Hepatocyte (in vitro differentiated cells): ENCODE measurements at regions not wholly inside any gene's neighbourhood (a gene's known extent, or its start where the extent isn't known, plus 50 kb on each side); places are given as distances from the start of the nearest gene placed in this dataset.

Experiments
- DNase-seq: peaks from one replicate; pipeline ENCODE4 v3.0.0-alpha.2; 2016; ENCODE audit warnings: low spot score
- H2AFZ ChIP-seq: fragments of 200-600 bp; sonication (generic); 2 replicates; pipeline ENCODE4 v1.6.0; 2016; ENCODE audit warnings: antibody characterized with exemption, mild to moderate bottlenecking
- H3K27ac ChIP-seq: fragments of 200-600 bp; sonication (generic); 2 replicates; pipeline ENCODE4 v1.5.1; 2016; ENCODE audit warnings: mild to moderate bottlenecking
- H3K27me3 ChIP-seq: fragments of 200-600 bp; sonication (generic); 2 replicates; pipeline ENCODE4 v1.6.1; 2016
- H3K36me3 ChIP-seq: fragments of 200-600 bp; sonication (generic); replicated peaks from 2 replicates; pipeline ENCODE4 v1.5.1; 2016; ENCODE audit warnings: low read depth; ENCODE audit not compliant: insufficient read depth
- H3K4me1 ChIP-seq: fragments of 200-600 bp; sonication (generic); 2 replicates; pipeline ENCODE4 v1.5.1; 2016; ENCODE audit warnings: mild to moderate bottlenecking, moderate library complexity; ENCODE audit not compliant: insufficient read depth
- H3K4me2 ChIP-seq: fragments of 200-600 bp; sonication (generic); 2 replicates; pipeline ENCODE4 v1.6.0; 2016
- H3K4me3 ChIP-seq: fragments of 200-600 bp; sonication (generic); 2 replicates; pipeline ENCODE4 v1.5.1; 2016; ENCODE audit warnings: mild to moderate bottlenecking
- H3K79me2 ChIP-seq: fragments of 200-600 bp; sonication (generic); 2 replicates; pipeline ENCODE4 v1.6.0; 2017; ENCODE audit warnings: mild to moderate bottlenecking
- H3K9me2 ChIP-seq: fragments of 200-600 bp; sonication (generic); replicated peaks from 2 replicates; pipeline ENCODE4 v1.6.0; 2017; ENCODE audit warnings: mild to moderate bottlenecking; ENCODE audit not compliant: insufficient read depth
- H3K9me3 ChIP-seq: fragments of 200-600 bp; sonication (generic); 2 replicates; pipeline ENCODE4 v1.5.1; 2016; ENCODE audit warnings: low read depth, mild to moderate bottlenecking
- H4K20me1 ChIP-seq: fragments of 200-600 bp; sonication (generic); 2 replicates; pipeline ENCODE4 v1.6.0; 2016; ENCODE audit warnings: mild to moderate bottlenecking; ENCODE audit not compliant: insufficient read depth, poor library complexity, severe bottlenecking
- EZH2 ChIP-seq: fragments of 200-600 bp; sonication (generic); IDR thresholded peaks from 2 replicates; pipeline ENCODE4 v1.6.1; 2016; ENCODE audit warnings: antibody characterized with exemption, mild to moderate bottlenecking, borderline replicate concordance
- EZH2phosphoT487 ChIP-seq: fragments of 200-600 bp; sonication (generic); IDR thresholded peaks from one replicate; pipeline ENCODE4 v1.6.1; 2018; ENCODE audit warnings: antibody characterized with exemption, mild to moderate bottlenecking, low read depth, moderate library complexity; ENCODE audit not compliant: unreplicated experiment, severe bottlenecking
- WGBS: methylation state at CpG from one replicate; pipeline ENCODE4 v1.1.6; 2016; ENCODE audit warnings: low lambda C conversion rate; ENCODE audit errors: missing lambda C conversion rate; 5-methylcytosine and 5-hydroxymethylcytosine counted together
- TF ChIP-seq, protein P1 (sequence below): fragments of 200-600 bp; sonication (generic); IDR thresholded peaks from 2 replicates; pipeline ENCODE4 v1.5.1; 2016; ENCODE audit warnings: antibody characterized with exemption, mild to moderate bottlenecking; ENCODE audit not compliant: poor library complexity

GRCh38 chr3:117263270-117263669, 553.7 kb downstream of the TUSC7 start:
- H2AFZ ChIP-seq: no peak overlapping the region
- no peaks in the 10 kb centered on the region for H3K9me3 ChIP-seq
- WGBS: 75% methylated on average over 3 of the region's 3 CpGs
- peaks cover 16% of the 10 kb centered on the region for H3K4me1 ChIP-seq
- H3K4me3 ChIP-seq: no peak overlapping the region
- H3K27me3 ChIP-seq: no peaks in the 10 kb centered on the region
- TF ChIP-seq, protein P1, sequence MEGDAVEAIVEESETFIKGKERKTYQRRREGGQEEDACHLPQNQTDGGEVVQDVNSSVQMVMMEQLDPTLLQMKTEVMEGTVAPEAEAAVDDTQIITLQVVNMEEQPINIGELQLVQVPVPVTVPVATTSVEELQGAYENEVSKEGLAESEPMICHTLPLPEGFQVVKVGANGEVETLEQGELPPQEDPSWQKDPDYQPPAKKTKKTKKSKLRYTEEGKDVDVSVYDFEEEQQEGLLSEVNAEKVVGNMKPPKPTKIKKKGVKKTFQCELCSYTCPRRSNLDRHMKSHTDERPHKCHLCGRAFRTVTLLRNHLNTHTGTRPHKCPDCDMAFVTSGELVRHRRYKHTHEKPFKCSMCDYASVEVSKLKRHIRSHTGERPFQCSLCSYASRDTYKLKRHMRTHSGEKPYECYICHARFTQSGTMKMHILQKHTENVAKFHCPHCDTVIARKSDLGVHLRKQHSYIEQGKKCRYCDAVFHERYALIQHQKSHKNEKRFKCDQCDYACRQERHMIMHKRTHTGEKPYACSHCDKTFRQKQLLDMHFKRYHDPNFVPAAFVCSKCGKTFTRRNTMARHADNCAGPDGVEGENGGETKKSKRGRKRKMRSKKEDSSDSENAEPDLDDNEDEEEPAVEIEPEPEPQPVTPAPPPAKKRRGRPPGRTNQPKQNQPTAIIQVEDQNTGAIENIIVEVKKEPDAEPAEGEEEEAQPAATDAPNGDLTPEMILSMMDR: no peak
- TF ChIP-seq EZH2phosphoT487 (no peak), EZH2 (no peak)
- H3K36me3 ChIP-seq: no peaks in the 10 kb centered on the region
- H4K20me1 ChIP-seq: no peaks in the 10 kb centered on the region
- H3K4me2 ChIP-seq: no peak overlapping the region
- H3K79me2 ChIP-seq: no peaks in the 10 kb centered on the region
- no peak overlapping the region for H3K27ac ChIP-seq
- no peaks in the 10 kb centered on the region for H3K9me2 ChIP-seq
- DNase-seq: no peak

DNA sequence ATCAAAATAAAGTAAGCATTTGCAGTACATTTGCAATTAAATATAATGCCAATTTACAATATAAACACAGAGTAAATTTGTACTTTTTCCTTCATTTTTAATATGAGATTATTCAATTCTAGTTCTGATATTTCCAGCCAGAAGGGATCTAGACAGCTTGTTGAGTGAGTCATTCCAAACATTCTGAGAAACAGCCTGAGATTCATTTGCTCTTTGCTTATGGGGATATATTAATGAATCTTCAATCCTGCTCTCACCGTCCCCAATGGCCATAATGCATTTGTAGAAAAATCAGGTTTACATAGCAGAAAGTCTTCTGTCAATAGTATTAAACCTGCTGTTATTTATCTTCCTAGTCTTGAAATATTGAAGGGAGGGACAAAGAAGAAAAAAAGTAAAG, 554.2 kb downstream of the TUSC7 start:
- H2AFZ ChIP-seq: no peak overlapping the region
- 81% methylated on average over 1 of the region's 1 CpG for WGBS
- H3K9me2 ChIP-seq: no peaks in the 10 kb centered on the region
- no peaks in the 10 kb centered on the region for H3K27me3 ChIP-seq
- no peaks in the 10 kb centered on the region for H3K9me3 ChIP-seq
- TF ChIP-seq EZH2phosphoT487 (no peak), EZH2 (no peak)
- TF ChIP-seq, protein P1: no peak
- H3K27ac ChIP-seq: no peak overlapping the region
- peaks cover 16% of the 10 kb centered on the region for H3K4me1 ChIP-seq
- H3K36me3 ChIP-seq: no peaks in the 10 kb centered on the region
- H4K20me1 ChIP-seq: no peaks in the 10 kb centered on the region
- H3K79me2 ChIP-seq: no peaks in the 10 kb centered on the region
- DNase-seq: no peak
- no peak overlapping the region for H3K4me3 ChIP-seq
- H3K4me2 ChIP-seq: no peak overlapping the region

DNA sequence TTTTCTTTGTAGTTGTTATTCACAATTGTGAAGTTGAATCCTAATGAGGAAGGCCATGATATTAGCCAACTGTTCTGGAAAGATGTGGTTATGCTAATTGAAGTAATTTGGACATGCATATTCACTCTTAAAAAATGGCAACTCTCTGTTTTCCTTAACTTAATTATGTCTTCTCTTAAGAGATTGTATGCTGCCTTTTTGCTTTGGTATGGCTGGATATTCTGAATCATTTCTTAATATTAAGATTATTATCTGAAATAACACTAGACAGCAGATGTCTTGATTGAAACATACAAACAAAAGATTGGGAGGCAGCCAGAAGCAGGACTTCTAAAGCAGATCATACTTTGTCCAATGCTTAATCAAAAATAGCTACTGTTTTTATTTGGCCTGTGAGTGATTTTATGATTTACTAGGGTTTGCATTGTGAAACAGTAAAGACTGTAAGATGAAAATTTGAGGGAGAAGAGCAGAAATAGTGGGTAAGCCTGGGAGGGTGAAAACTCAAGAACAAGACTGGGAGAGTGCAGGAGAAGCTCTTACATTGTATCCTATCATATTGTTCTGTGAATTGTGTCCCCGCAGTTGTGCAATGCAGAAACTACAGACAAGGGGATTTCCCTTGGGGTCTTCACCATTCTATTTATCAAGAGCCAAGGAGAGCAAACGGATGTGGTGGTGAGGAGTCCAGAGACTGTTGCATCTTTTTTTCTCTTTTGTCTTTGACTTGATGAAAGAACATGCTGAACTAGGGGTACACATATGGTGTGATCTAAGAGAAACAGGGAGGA, 554.8 kb downstream of the TUSC7 start:
- Histone ChIP-seq H3K9me2 (no peaks in the 10 kb centered on the region), H3K36me3 (no peaks in the 10 kb centered on the region), H3K79me2 (no peaks in the 10 kb centered on the region), H3K27ac (no peak overlapping the region), H3K4me3 (no peak overlapping the region), H2AFZ (no peak overlapping the region), H3K27me3 (no peaks in the 10 kb centered on the region), H3K4me2 (no peak overlapping the region), H4K20me1 (no peaks in the 10 kb centered on the region), H3K4me1 (peaks cover 16% of the 10 kb centered on the region), H3K9me3 (no peaks in the 10 kb centered on the region)
- no peak for DNase-seq
- TF ChIP-seq, protein P1: no peak
- TF ChIP-seq EZH2phosphoT487: no peak
- no peak for TF ChIP-seq EZH2
- WGBS: 87% methylated on average over 2 of the region's 2 CpGs

DNA sequence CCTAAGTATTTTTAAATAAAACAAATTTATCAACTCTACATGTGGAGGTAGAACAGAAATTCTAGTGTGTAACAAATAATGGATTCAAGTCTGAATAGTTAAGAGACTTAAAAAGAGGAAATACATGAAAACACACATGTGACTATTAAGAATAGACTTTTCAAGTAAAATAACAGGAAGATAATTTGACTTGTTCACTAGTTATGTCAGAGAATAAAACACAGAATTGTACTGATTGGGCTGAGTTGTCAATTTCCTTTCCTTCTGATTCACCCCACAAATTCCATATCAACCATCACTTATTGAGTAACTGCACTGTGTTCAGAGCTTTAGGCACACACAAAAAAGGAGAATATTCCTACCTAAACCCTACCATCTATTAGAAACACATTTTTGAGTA, 557.2 kb downstream of the TUSC7 start:
- no peaks in the 10 kb centered on the region for H3K27me3 ChIP-seq
- no peaks in the 10 kb centered on the region for H3K9me3 ChIP-seq
- DNase-seq: no peak
- peaks cover 5% of the 10 kb centered on the region for H3K4me1 ChIP-seq
- H3K9me2 ChIP-seq: no peaks in the 10 kb centered on the region
- no peak overlapping the region for H3K4me3 ChIP-seq
- TF ChIP-seq, protein P1: no peak
- TF ChIP-seq EZH2: no peak
- no peaks in the 10 kb centered on the region for H3K36me3 ChIP-seq
- H3K79me2 ChIP-seq: no peaks in the 10 kb centered on the region
- no peak overlapping the region for H2AFZ ChIP-seq
- no peaks in the 10 kb centered on the region for H4K20me1 ChIP-seq
- H3K4me2 ChIP-seq: no peak overlapping the region
- no peak overlapping the region for H3K27ac ChIP-seq
